GM10266 (cell line): ENCODE measurements at regions not wholly inside any gene's neighbourhood (a gene's known extent, or its start where the extent isn't known, plus 50 kb on each side); places are given as distances from the start of the nearest gene placed in this dataset.
"Not testable (repeated sequence)": the region's sequence is repeated elsewhere in the genome, so short reads cannot be mapped to it uniquely, and the experiment has no call there.

Source experiments
- DNase-seq: peaks from one replicate; pipeline ENCODE4 v3.0.0; 2012; ENCODE audit errors: extremely low spot score
- CTCF ChIP-seq: IDR thresholded peaks from 2 replicates; pipeline ENCODE4 v1.5.1; 2012; ENCODE audit warnings: mild to moderate bottlenecking, low read depth; ENCODE audit not compliant: control insufficient read depth, insufficient read depth; ENCODE audit errors: missing control alignments

- no peak for TF ChIP-seq CTCF
- DNase-seq = peak; percentile 21
Observed at GRCh38 chr15:85280203-85280602, 100.2 kb upstream of the AKAP13 start.

- TF ChIP-seq CTCF = no peak
- no peak for DNase-seq
Observed at GRCh38 chr15:85281293-85281882, 99.0 kb upstream of the AKAP13 start.

GRCh38 chr15:85282504-85283115, 97.8 kb upstream of the AKAP13 start:
- DNase-seq = no peak
- no peak for TF ChIP-seq CTCF

GRCh38 chr15:85283815-85284214, 96.6 kb upstream of the AKAP13 start:
- not testable (repeated sequence) for DNase-seq
- TF ChIP-seq CTCF = peak; percentile 12

- no peak for TF ChIP-seq CTCF
- no peak for DNase-seq
Observed at GRCh38 chr15:85284497-85284896, 95.9 kb upstream of the AKAP13 start.

GRCh38 chr15:85289677-85290365, 90.6 kb upstream of the AKAP13 start:
- peak; percentile 44 for DNase-seq
- peak; percentile 55 for TF ChIP-seq CTCF

GRCh38 chr15:85292583-85292982, 87.8 kb upstream of the AKAP13 start:
- DNase-seq = not testable (repeated sequence)
